ENCODE measurements at regions not wholly inside any gene's neighbourhood (a gene's known extent, or its start where the extent isn't known, plus 50 kb on each side); places are given as distances from the start of the nearest gene placed in this dataset.
"Not testable (repeated sequence)": the region's sequence is repeated elsewhere in the genome, so short reads cannot be mapped to it uniquely, and the experiment has no call there.

DNA sequence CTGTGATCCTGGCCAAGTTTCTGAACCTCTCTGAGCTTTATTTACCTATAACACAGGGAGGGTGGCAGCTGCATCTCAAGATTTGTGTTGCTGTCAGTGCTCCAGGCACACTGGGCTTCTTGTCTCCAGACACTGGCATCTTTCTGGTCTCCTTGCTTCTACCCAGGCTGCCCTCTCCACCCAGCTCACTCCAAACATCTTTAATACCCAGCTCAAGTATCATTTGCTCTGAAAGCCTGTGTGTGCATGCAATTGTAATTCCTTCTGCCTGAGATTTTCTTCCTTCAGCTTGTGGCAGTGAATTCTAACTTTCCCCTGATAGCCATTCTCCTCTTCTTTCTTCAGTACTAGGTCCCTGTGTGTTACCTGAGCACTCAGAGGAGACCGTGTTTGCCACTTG, 50.7 kb upstream of the USP7 start:
- in situ Hi-C loops (cut with MboI; ENCODE audit: low pct_unique_long_range_greater_than_20kb, low sequenced_read_pairs, unreplicated experiment), result no loop called here
- TF ChIP-seq, protein P1, sequence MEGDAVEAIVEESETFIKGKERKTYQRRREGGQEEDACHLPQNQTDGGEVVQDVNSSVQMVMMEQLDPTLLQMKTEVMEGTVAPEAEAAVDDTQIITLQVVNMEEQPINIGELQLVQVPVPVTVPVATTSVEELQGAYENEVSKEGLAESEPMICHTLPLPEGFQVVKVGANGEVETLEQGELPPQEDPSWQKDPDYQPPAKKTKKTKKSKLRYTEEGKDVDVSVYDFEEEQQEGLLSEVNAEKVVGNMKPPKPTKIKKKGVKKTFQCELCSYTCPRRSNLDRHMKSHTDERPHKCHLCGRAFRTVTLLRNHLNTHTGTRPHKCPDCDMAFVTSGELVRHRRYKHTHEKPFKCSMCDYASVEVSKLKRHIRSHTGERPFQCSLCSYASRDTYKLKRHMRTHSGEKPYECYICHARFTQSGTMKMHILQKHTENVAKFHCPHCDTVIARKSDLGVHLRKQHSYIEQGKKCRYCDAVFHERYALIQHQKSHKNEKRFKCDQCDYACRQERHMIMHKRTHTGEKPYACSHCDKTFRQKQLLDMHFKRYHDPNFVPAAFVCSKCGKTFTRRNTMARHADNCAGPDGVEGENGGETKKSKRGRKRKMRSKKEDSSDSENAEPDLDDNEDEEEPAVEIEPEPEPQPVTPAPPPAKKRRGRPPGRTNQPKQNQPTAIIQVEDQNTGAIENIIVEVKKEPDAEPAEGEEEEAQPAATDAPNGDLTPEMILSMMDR (IDR thresholded peaks at IDR 0.05; ENCODE audit: extremely low read depth, insufficient read depth, missing control alignments), result no peak
- DNase-seq (ENCODE audit: low spot score), result no peak

DNA sequence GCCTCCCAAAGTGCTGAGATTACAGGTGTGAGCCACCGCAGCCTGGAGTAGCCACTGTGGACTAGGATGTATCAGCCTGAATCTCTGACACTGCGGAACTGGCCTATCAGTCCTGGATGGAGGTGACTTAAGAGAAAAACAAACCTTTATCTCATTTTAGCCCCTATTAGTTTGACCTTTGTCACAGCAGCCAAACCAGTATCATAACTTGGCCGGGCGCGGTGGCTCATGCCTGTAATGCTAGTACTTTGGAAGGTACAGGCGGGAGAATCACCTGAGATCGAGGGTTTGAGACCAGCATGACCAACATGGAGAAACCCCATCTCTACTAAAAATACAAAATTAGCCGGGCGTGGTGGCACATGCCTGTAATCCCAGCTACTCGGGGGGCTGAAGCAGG, 51.8 kb upstream of the USP7 start:
- in situ Hi-C loops (cut with MboI; ENCODE audit: low pct_unique_long_range_greater_than_20kb, low sequenced_read_pairs, unreplicated experiment), result no loop called here

DNA sequence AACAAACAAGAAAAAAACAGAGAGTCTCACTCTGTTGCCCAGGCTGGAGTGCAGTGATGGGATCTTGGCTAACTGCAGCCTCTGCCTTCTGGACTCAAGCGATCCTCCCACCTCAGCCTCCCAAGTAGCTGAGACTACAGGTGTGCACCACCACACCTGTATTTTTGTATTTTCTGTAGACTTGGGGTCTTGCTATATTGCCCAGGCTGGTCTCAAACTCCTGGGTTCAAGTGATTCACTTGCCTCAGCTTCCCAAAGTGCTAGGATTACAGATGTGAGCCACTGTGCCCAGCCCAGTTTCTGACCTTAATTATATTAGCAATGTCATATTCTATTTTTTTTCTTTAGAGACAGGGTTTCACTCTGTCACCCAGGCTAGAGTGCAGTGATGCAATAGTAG, 52.3 kb upstream of the USP7 start:
- in situ Hi-C loops (cut with MboI; ENCODE audit: low pct_unique_long_range_greater_than_20kb, low sequenced_read_pairs, unreplicated experiment), result not testable (repeated sequence)

More for the DNA sequence above, 51.8 kb upstream of the USP7 start:
- no peak for DNase-seq (ENCODE audit: low spot score)
- TF ChIP-seq, protein P1 (IDR thresholded peaks at IDR 0.05; ENCODE audit: extremely low read depth, insufficient read depth, missing control alignments), result no peak

DNA sequence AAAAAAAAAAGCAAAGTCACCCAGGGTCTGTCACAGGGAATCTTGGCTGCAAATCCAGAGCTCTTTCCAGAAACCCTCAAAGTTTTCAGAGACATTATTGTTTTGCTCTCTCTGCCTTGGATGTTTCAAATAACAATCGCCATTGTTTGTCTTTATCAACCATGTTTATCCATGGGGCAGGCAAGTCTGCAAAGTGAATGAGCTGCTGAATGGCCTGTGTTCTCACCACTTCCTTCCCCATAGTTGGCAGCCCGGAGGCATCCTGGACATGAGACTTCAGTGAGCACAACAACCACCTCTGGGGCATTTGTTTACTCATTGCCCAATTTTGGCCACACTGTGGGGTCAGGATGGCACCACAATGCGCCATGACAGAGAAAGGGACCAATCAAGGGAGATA, 53.1 kb upstream of the USP7 start:
- in situ Hi-C loops (cut with MboI; ENCODE audit: low pct_unique_long_range_greater_than_20kb, low sequenced_read_pairs, unreplicated experiment), result no loop called here
- no peak for DNase-seq (ENCODE audit: low spot score)
- TF ChIP-seq, protein P1 (IDR thresholded peaks at IDR 0.05; ENCODE audit: extremely low read depth, insufficient read depth, missing control alignments), result no peak

More for the DNA sequence above, 52.3 kb upstream of the USP7 start:
- not testable (repeated sequence) for DNase-seq (ENCODE audit: low spot score)

DNA sequence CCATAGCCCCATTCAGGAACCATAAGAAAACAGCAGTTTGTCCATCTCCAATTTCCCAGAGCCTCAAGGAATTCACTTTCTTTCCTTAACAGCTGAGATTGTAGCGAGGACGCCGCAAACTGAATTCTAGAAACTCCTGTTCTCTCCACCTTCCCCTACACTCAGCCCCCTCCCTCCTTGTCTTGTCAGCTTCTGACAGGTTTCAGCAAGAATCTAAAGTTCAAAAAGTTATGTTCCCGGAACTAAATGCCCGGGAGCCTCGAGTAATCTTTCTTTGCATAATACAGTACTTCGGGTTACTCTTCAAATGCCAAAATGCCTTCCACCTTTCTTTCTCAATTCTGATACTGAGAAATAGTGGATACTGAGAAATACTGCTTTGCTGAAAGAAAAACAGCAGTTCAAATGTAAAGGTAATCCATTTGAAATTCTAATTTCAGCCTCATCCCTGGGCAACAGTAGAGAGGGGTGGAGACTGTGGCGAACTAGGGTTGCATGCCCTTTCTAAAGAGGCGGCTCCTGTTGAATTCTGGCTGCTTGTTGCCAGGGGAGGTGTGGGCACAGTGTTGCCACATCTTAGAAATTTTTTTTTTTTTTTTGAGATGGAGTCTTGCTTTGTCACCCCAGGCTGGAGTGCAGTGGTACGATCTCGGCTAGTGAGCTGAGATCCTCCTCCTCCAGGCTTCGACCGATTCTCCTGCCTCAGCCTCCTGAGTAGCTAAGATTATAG, 63.5 kb upstream of the USP7 start:
- TF ChIP-seq, protein P1 (IDR thresholded peaks at IDR 0.05; ENCODE audit: extremely low read depth, insufficient read depth, missing control alignments), result no peak
- in situ Hi-C loops (cut with MboI; ENCODE audit: low pct_unique_long_range_greater_than_20kb, low sequenced_read_pairs, unreplicated experiment), result no loop called here
- DNase-seq (ENCODE audit: low spot score), result no peak

DNA sequence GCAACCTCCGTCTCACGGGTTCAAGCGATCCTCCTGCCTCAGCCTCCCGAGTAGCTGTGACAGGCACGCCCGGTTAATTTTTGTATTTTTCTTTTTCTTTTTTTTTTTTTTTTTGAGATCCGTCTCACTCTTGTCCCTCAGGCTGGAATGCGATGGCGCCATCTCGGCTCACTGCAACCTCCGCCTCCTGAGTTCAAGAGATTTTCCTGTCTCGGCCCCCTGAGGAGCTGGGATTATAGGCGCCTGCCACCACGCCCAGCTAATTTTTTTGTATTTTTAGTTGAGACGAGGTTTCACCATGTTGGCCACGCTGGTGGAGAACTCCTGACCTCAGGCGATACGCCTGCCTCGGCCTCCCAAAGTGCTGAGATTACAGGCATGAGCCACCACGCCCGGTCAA, 63.0 kb upstream of the HAPSTR1 start:
- DNase-seq (ENCODE audit: low spot score); in situ Hi-C loops (cut with MboI; ENCODE audit: low pct_unique_long_range_greater_than_20kb, low sequenced_read_pairs, unreplicated experiment): not testable (repeated sequence)

DNA sequence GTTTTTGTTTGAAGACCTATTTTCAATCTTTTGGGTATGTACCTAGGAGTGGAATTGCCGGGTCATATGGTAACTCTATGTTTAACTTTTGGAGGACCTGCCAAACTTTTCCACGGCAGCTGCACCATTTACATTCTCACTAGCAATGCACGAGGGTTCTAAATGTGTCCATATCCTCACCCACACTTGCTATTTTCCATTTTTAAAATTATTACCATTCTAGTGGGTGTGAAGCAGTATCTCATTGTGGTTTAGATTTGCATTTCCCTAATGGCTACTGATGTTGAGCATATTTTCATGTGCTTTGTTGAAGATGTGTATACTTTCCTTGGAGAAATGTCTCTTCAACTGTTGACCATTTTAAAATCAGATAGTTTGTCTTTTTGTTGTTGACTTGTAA, 60.3 kb upstream of the HAPSTR1 start:
- TF ChIP-seq, protein P1 (IDR thresholded peaks at IDR 0.05; ENCODE audit: extremely low read depth, insufficient read depth, missing control alignments), result no peak
- no peak for DNase-seq (ENCODE audit: low spot score)
- in situ Hi-C loops (cut with MboI; ENCODE audit: low pct_unique_long_range_greater_than_20kb, low sequenced_read_pairs, unreplicated experiment), result no loop called here

Data from GM13977 (cell line).